ENCODE measurements at regions not wholly inside any gene's neighbourhood (a gene's known extent, or its start where the extent isn't known, plus 50 kb on each side); places are given as distances from the start of the nearest gene placed in this dataset.

DNA sequence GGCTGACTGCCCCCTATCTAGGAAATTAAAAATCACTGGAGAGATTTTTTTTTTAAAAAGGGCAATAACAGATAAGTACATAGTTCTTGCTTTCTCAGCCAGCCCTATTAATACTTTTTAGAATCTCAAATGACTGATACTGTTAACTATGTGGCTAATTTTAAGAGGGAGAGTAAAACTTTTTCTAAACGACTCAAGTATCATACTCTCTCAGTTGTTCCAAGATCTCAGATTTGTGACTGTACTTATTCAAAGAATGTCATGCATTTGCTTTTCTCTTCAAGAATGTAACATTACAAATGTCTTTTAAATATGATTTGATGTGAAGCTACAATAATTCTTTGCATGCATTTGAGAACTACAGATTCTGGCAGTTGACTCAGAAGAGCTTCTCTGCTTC is 55.4 kb upstream of the RAB11FIP2 start:
- no peak for DNase-seq

- no peak for DNase-seq
These were observed 54.8 kb upstream of the RAB11FIP2 start for GRCh38 chr10:118101501-118101900.

All from CD4-positive, alpha-beta T cell treated with Interleukin-12 subunit alpha and Interleukin-12 subunit beta, for 1 hour (primary cell).